ENCODE measurements at regions not wholly inside any gene's neighbourhood (a gene's known extent, or its start where the extent isn't known, plus 50 kb on each side); places are given as distances from the start of the nearest gene placed in this dataset.

- no peaks in the 10 kb centered on the region for H3K9me3 Mint-ChIP-seq
- peaks cover 37% of the 10 kb centered on the region for H3K4me1 Mint-ChIP-seq
- no peaks in the 10 kb centered on the region for H3K27me3 Mint-ChIP-seq (ENCODE audit: low read depth)
- no peak for TF ChIP-seq CTCF (IDR thresholded peaks at IDR 0.05; ENCODE audit: unreplicated experiment)
- no peak for DNase-seq (ENCODE audit: low spot score in 2 of 2, unreplicated experiment in 2 of 2)
- H3K4me3 Mint-ChIP-seq: no peak overlapping the region
- H3K27ac Mint-ChIP-seq: peak overlapping the region; percentile 39
- H3K36me3 Mint-ChIP-seq: no peaks in the 10 kb centered on the region
These were observed 196.1 kb upstream of the P2RY1 start for GRCh38 chr3:152638707-152639450.

GRCh38 chr3:152641198-152641597 lies 193.7 kb upstream of the P2RY1 start:
- Mint-ChIP-seq H3K36me3 (no peaks in the 10 kb centered on the region), H3K27ac (no peak overlapping the region), H3K27me3 (ENCODE audit: low read depth) (peaks cover 6% of the 10 kb centered on the region), H3K4me1 (peaks cover 30% of the 10 kb centered on the region), H3K9me3 (peaks cover 9% of the 10 kb centered on the region), H3K4me3 (no peak overlapping the region)
- TF ChIP-seq CTCF (IDR thresholded peaks at IDR 0.05; ENCODE audit: unreplicated experiment): no peak
- DNase-seq (ENCODE audit: low spot score in 2 of 2, unreplicated experiment in 2 of 2): no peak

- TF ChIP-seq CTCF (IDR thresholded peaks at IDR 0.05; ENCODE audit: unreplicated experiment): no peak
- Mint-ChIP-seq H3K36me3 (no peaks in the 10 kb centered on the region), H3K27me3 (ENCODE audit: low read depth) (peaks cover 7% of the 10 kb centered on the region), H3K4me1 (peaks cover 19% of the 10 kb centered on the region), H3K27ac (no peak overlapping the region), H3K4me3 (no peak overlapping the region), H3K9me3 (peaks cover 9% of the 10 kb centered on the region)
- DNase-seq (ENCODE audit: low spot score in 2 of 2, unreplicated experiment in 2 of 2): no peak
These were observed 192.3 kb upstream of the P2RY1 start for GRCh38 chr3:152642658-152643057.

DNA sequence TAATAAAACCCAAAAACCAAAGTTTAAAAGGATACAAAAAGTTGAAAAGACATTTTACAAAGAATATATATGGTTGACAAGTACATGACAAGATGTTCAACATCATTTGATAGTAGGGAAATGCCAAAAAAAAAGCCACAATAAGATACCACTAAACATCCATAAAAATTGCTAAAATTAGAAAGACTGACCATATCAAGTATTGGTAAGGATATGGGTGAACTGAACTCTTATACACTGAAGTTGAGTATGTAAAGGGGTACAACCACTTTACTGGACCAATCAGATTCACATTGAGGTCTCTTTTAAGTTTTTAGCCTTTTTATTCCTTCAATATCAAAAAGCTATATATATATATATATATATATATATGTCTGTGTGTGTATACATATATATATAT lies 190.5 kb upstream of the P2RY1 start:
- H3K36me3 Mint-ChIP-seq: no peaks in the 10 kb centered on the region

GRCh38 chr3:152646004-152646403 lies 188.9 kb upstream of the P2RY1 start:
- H3K27me3 Mint-ChIP-seq (ENCODE audit: low read depth): peaks cover 7% of the 10 kb centered on the region
- H3K36me3 Mint-ChIP-seq: no peaks in the 10 kb centered on the region
- no peak for TF ChIP-seq CTCF (IDR thresholded peaks at IDR 0.05; ENCODE audit: unreplicated experiment)
- H3K9me3 Mint-ChIP-seq: peaks cover 9% of the 10 kb centered on the region
- H3K27ac Mint-ChIP-seq: no peak overlapping the region
- peaks cover 23% of the 10 kb centered on the region for H3K4me1 Mint-ChIP-seq
- no peak overlapping the region for H3K4me3 Mint-ChIP-seq
- no peak for DNase-seq (ENCODE audit: low spot score in 2 of 2, unreplicated experiment in 2 of 2)

More for the DNA sequence above, 190.5 kb upstream of the P2RY1 start:
- peaks cover 13% of the 10 kb centered on the region for H3K4me1 Mint-ChIP-seq
- H3K27ac Mint-ChIP-seq: no peak overlapping the region
- TF ChIP-seq CTCF (IDR thresholded peaks at IDR 0.05; ENCODE audit: unreplicated experiment): no peak
- H3K27me3 Mint-ChIP-seq (ENCODE audit: low read depth): peaks cover 7% of the 10 kb centered on the region
- no peak for DNase-seq (ENCODE audit: low spot score in 2 of 2, unreplicated experiment in 2 of 2)
- H3K9me3 Mint-ChIP-seq: peaks cover 9% of the 10 kb centered on the region
- no peak overlapping the region for H3K4me3 Mint-ChIP-seq

Measured in mesothelial cell of epicardium (in vitro differentiated cells).